CD4-positive, alpha-beta T cell treated with Interferon alpha-2 for 1 hour (primary cell): ENCODE measurements at regions not wholly inside any gene's neighbourhood (a gene's known extent, or its start where the extent isn't known, plus 50 kb on each side); places are given as distances from the start of the nearest gene placed in this dataset.

Source experiments
- DNase-seq, 2 donors: peaks; one replicate each; pipeline ENCODE4 v3.0.0-alpha.2; 2020 to 2022

- DNase-seq = no peak
Observed at GRCh38 chr1:13878021-13878420, 178.0 kb downstream of the PRDM2 start.

GRCh38 chr1:13878451-13878850 lies 178.5 kb downstream of the PRDM2 start:
- DNase-seq = no peak

- no peak for DNase-seq
Observed at GRCh38 chr1:13881385-13882088, 181.5 kb downstream of the PRDM2 start.

- DNase-seq = no peak
Observed at GRCh38 chr1:13888351-13888986, 188.5 kb downstream of the PRDM2 start.

GRCh38 chr1:13889495-13889894 lies 189.5 kb downstream of the PRDM2 start:
- no peak for DNase-seq

- DNase-seq = no peak
Observed at GRCh38 chr1:13890766-13891165, 190.8 kb downstream of the PRDM2 start.

GRCh38 chr1:13892198-13892597 lies 192.2 kb downstream of the PRDM2 start:
- no peak for DNase-seq

- no peak for DNase-seq
Observed at GRCh38 chr1:13892671-13893325, 192.8 kb downstream of the PRDM2 start.

- DNase-seq = no peak
Observed at GRCh38 chr1:13893409-13893821, 193.4 kb downstream of the PRDM2 start.

GRCh38 chr1:13896932-13897331 lies 196.9 kb downstream of the PRDM2 start:
- no peak for DNase-seq

GRCh38 chr1:13898406-13898805 lies 198.4 kb downstream of the PRDM2 start:
- no peak for DNase-seq

- DNase-seq = no peak
Observed at GRCh38 chr1:13899856-13900255, 199.9 kb downstream of the PRDM2 start.

GRCh38 chr1:13900583-13900982 lies 200.6 kb downstream of the PRDM2 start:
- DNase-seq = no peak

GRCh38 chr1:13901039-13901438 lies 201.1 kb downstream of the PRDM2 start:
- DNase-seq = no peak

GRCh38 chr1:13901597-13901996 lies 201.6 kb downstream of the PRDM2 start:
- DNase-seq = no peak

GRCh38 chr1:13908128-13908527 lies 208.1 kb downstream of the PRDM2 start:
- no peak for DNase-seq

GRCh38 chr1:13911697-13912619 lies 212.0 kb downstream of the PRDM2 start:
- DNase-seq = no peak

GRCh38 chr1:13913396-13913795 lies 213.4 kb downstream of the PRDM2 start:
- DNase-seq = no peak

GRCh38 chr1:13916530-13916929 lies 216.5 kb downstream of the PRDM2 start:
- DNase-seq = no peak

- no peak for DNase-seq
Observed at GRCh38 chr1:13917607-13918006, 217.6 kb downstream of the PRDM2 start.

GRCh38 chr1:13918862-13919261 lies 218.9 kb downstream of the PRDM2 start:
- DNase-seq = no peak

GRCh38 chr1:13921190-13921589 lies 221.2 kb downstream of the PRDM2 start:
- no peak for DNase-seq

- no peak for DNase-seq
Observed at GRCh38 chr1:13922466-13923110, 222.6 kb downstream of the PRDM2 start.
